HepG2 (cell line): ENCODE measurements at regions not wholly inside any gene's neighbourhood (a gene's known extent, or its start where the extent isn't known, plus 50 kb on each side); places are given as distances from the start of the nearest gene placed in this dataset.

ENCODE experiments used
- ATAC-seq: fragments of 200-7000 bp; cut with Tn5 transposase; 3 replicates; pipeline ENCODE4 v1.9.1; 2020; ENCODE audit warnings: mild to moderate bottlenecking, moderate library complexity
- BruUV-seq: library from RNA; stranded (reverse); fragments of 400-500 nt; replicated peaks from 2 replicates; lab custom pipeline; 2021; lab: Mats Ljungman, UMichigan
- CTCF ChIA-PET: fragments of 300-600 bp; formaldehyde crosslinking; extraction: SDS; loops from one replicate; lab custom pipeline; 2021; ENCODE audit warnings: low total read pairs, inconsistent platforms, low intra/inter-chr PET ratio; lab: Yijun Ruan, JAX
- POLR2A ChIA-PET: fragments of 350-600 bp; sonication (Branson Sonifier 250); formaldehyde crosslinking; loops from one replicate; lab custom pipeline; 2020; ENCODE audit warnings: antibody characterized with exemption, inconsistent platforms; lab: Yijun Ruan, JAX
- DNase-seq: peaks from one replicate; pipeline ENCODE4 v3.0.0-alpha.2; 2015; ENCODE audit warnings: low spot score
- FAIRE-seq: peaks from 3 replicates; lab custom pipeline; 2011; peaks lifted over from hg19 to GRCh38; lab: Jason Lieb, UNC
- H2AFZ ChIP-seq: one replicate; pipeline ENCODE4 v1.6.1; 2011; ENCODE audit warnings: low read length, inconsistent platforms
- H3K27ac ChIP-seq: fragments of 300-600 bp; 3 replicates; pipeline ENCODE4 v1.8.0; 2011; ENCODE audit warnings: mixed run types, mild to moderate bottlenecking, mixed read lengths, low read length, inconsistent platforms; ENCODE audit not compliant: insufficient read depth; ENCODE audit errors: extremely low read length
- H3K27me3 ChIP-seq, 2 experiments: fragments of 200-600 bp in 1 of 2; 2 replicates in 1 of 2; 3 replicates in 1 of 2; pipeline versions ENCODE4 v1.6.0 to v1.8.0; 2011; ENCODE audit warnings: low read length in 2 of 2, mild to moderate bottlenecking in 2 of 2, moderate library complexity in 2 of 2, inconsistent platforms in 1 of 2; ENCODE audit not compliant: insufficient read depth in 2 of 2, control insufficient read depth in 1 of 2
- H3K36me3 ChIP-seq, 2 experiments: fragments of 200-600 bp in 1 of 2; replicated peaks in 1 of 2; 2 replicates in 1 of 2; 3 replicates in 1 of 2; pipeline versions ENCODE4 v1.5.1 to v1.8.0; 2011; ENCODE audit warnings: low read length in 2 of 2, inconsistent platforms in 1 of 2; ENCODE audit not compliant: insufficient read depth in 2 of 2, control insufficient read depth in 1 of 2
- H3K4me1 ChIP-seq: 2 replicates; pipeline ENCODE4 v1.5.1; 2012; ENCODE audit warnings: low read length, inconsistent platforms; ENCODE audit not compliant: insufficient read depth
- H3K4me2 ChIP-seq: 2 replicates; pipeline ENCODE4 v1.6.0; 2011; ENCODE audit warnings: low read depth, low read length, inconsistent platforms
- H3K4me3 ChIP-seq, 3 experiments: fragments of 200-600 bp in 1 of 3; sonication (generic), shearing (Covaris generic) in 1 of 3; replicated peaks in 1 of 3; 2 replicates each; pipeline ENCODE4 v1.5.1; 2011 to 2016; ENCODE audit warnings: low read length in 3 of 3, inconsistent platforms in 2 of 3, low read depth in 2 of 3, mild to moderate bottlenecking in 2 of 3, control low read depth in 1 of 3, mixed read lengths in 1 of 3; ENCODE audit not compliant: insufficient read depth in 1 of 3
- H3K79me2 ChIP-seq: one replicate; pipeline ENCODE4 v1.6.1; 2011; ENCODE audit warnings: low read length, inconsistent platforms; ENCODE audit not compliant: insufficient read depth
- H3K9ac ChIP-seq: 2 replicates; pipeline ENCODE4 v1.6.0; 2011; ENCODE audit warnings: mild to moderate bottlenecking, low read depth, low read length, inconsistent platforms; ENCODE audit not compliant: insufficient read depth
- H3K9me3 ChIP-seq: 2 replicates; pipeline ENCODE4 v1.5.1; 2012; ENCODE audit warnings: mild to moderate bottlenecking, low read length
- H4K20me1 ChIP-seq: 2 replicates; pipeline ENCODE4 v1.6.0; 2011; ENCODE audit warnings: inconsistent platforms, mild to moderate bottlenecking, low read length, moderate library complexity; ENCODE audit not compliant: insufficient read depth
- CREB1 ChIP-seq, 2 experiments: fragments of 450-650 bp in 1 of 2; IDR thresholded peaks; 2 replicates each; pipeline ENCODE4 v1.6.1; 2016 to 2017; ENCODE audit warnings: control low read depth in 1 of 2, mild to moderate bottlenecking in 1 of 2, missing compliant biosample characterization in 1 of 2, missing genetic modification characterization in 1 of 2
- HDAC6 ChIP-seq: fragments of 200-600 bp; sonication (generic); IDR thresholded peaks from 2 replicates; pipeline ENCODE4 v1.7.0; 2017; ENCODE audit warnings: mild to moderate bottlenecking, antibody characterized with exemption, low read length, low read depth
- KLF15 ChIP-seq: sonication (generic); formaldehyde crosslinking; IDR thresholded peaks from 2 replicates; pipeline ENCODE4 v1.8.1; 2023; ENCODE audit warnings: borderline replicate concordance, mild to moderate bottlenecking, inconsistent platforms, missing genetic modification reagents, mixed read lengths
- KMT2A ChIP-seq: sonication (generic); formaldehyde crosslinking; IDR thresholded peaks from 2 replicates; pipeline ENCODE4 v1.4.0; 2020; ENCODE audit warnings: missing genetic modification reagents
- MZF1 ChIP-seq: sonication (generic); formaldehyde crosslinking; IDR thresholded peaks from 2 replicates; pipeline ENCODE4 v1.8.1; 2023; ENCODE audit warnings: mild to moderate bottlenecking, missing genetic modification reagents, borderline replicate concordance
- SCMH1 ChIP-seq: sonication (generic); formaldehyde crosslinking; IDR thresholded peaks from 2 replicates; pipeline ENCODE4 v1.9.0; 2021; ENCODE audit warnings: missing genetic modification reagents, mild to moderate bottlenecking, borderline replicate concordance
- ZBTB3 ChIP-seq: sonication (generic); formaldehyde crosslinking; IDR thresholded peaks from 2 replicates; pipeline ENCODE4 v1.4.0; 2020; ENCODE audit warnings: low read depth, mild to moderate bottlenecking, moderate library complexity, missing genetic modification reagents, borderline replicate concordance
- ZFY ChIP-seq: sonication (generic); formaldehyde crosslinking; IDR thresholded peaks from 2 replicates; pipeline ENCODE4 v1.4.0; 2020; ENCODE audit warnings: missing genetic modification reagents
- ZNF3 ChIP-seq: IDR thresholded peaks from 2 replicates; pipeline ENCODE4 v1.7.0; 2017; ENCODE audit warnings: inconsistent platforms
- ZNF839 ChIP-seq: sonication (generic); formaldehyde crosslinking; IDR thresholded peaks from 2 replicates; pipeline ENCODE4 v1.4.0; 2020; ENCODE audit warnings: missing genetic modification reagents, mild to moderate bottlenecking, borderline replicate concordance
- WGBS: methylation state at CpG from one replicate; pipeline ENCODE4 v1.1.6; 2017; ENCODE audit warnings: low lambda C conversion rate; 5-methylcytosine and 5-hydroxymethylcytosine counted together
- in situ Hi-C: cut with HindIII; loops from 2 replicates; pipeline ENCODE4 v1.10.0; 2017; ENCODE audit warnings: low pct_unique_long_range_greater_than_20kb; ENCODE audit not compliant: extremely low pct_ligation_motif_present
- intact Hi-C: fragments of 100-400 bp; cut with micrococcal nuclease; formaldehyde crosslinking; loops from one replicate; pipeline ENCODE4 v1.10.0; 2022; ENCODE audit not compliant: unreplicated experiment
- TF ChIP-seq, protein P1 (sequence below): sonication (generic); formaldehyde crosslinking; IDR thresholded peaks from 2 replicates; pipeline ENCODE4 v1.4.0; 2020; ENCODE audit warnings: low read depth, mild to moderate bottlenecking, missing genetic modification reagents
- TF ChIP-seq, protein P2 (sequence below): sonication (generic); formaldehyde crosslinking; IDR thresholded peaks from 2 replicates; pipeline ENCODE4 v1.4.0; 2020; ENCODE audit warnings: missing genetic modification reagents

DNA sequence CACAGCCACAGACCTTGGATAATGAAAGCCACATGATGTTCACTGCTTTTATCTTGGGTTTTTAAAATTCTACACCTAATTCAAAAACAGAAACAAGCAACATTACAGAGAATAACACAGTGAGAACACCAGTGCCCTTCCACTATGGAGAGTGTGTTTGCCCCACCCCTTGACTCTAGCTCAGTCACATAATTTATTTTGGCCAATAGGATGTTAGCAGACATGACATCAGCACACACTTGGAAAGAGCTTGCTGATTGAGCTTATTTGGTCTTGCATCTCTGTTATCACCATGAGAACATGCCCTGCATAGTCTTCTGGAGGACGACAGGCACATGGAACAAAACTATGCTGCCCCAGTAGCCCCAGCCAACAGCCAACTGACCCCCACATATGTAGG is 118.1 kb downstream of the HNRNPD start:
- Histone ChIP-seq H3K4me1 (no peaks in the 10 kb centered on the region), H3K4me2 (no peak overlapping the region), H2AFZ (no peak overlapping the region), H3K9ac (no peak overlapping the region), H4K20me1 (no peaks in the 10 kb centered on the region), H3K9me3 (no peaks in the 10 kb centered on the region), H3K27ac (no peak overlapping the region), H3K36me3 (no peaks in the 10 kb centered on the region), H3K79me2 (no peaks in the 10 kb centered on the region), H3K4me3 (no peak overlapping the region), H3K27me3 (no peaks in the 10 kb centered on the region; a peak in 1 of 5 replicates)
- CTCF ChIA-PET, result no interaction called here
- FAIRE-seq (no peak), DNase-seq (no peak), ATAC-seq (no peak)
- WGBS, result 0% methylated on average over 1 of the region's 1 CpG
- BruUV-seq, result no TSS peak
- TF ChIP-seq KLF15 (CRISPR knock-in tag), result no peak
- TF ChIP-seq MZF1, result no peak
- no peak for TF ChIP-seq ZFY (CRISPR knock-in tag)
- no peak for TF ChIP-seq CREB1 (IDR thresholded peaks at IDR 0.05)
- TF ChIP-seq CREB1 (CRISPR knock-in tag; IDR thresholded peaks at IDR 0.05), result no peak
- TF ChIP-seq ZNF3 (CRISPR knock-in tag), result no peak
- TF ChIP-seq, protein P1, sequence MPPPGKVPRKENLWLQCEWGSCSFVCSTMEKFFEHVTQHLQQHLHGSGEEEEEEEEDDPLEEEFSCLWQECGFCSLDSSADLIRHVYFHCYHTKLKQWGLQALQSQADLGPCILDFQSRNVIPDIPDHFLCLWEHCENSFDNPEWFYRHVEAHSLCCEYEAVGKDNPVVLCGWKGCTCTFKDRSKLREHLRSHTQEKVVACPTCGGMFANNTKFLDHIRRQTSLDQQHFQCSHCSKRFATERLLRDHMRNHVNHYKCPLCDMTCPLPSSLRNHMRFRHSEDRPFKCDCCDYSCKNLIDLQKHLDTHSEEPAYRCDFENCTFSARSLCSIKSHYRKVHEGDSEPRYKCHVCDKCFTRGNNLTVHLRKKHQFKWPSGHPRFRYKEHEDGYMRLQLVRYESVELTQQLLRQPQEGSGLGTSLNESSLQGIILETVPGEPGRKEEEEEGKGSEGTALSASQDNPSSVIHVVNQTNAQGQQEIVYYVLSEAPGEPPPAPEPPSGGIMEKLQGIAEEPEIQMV (CRISPR knock-in tag), result no peak
- no peak for TF ChIP-seq HDAC6
- TF ChIP-seq ZNF839, result no peak
- no peak for TF ChIP-seq KMT2A (CRISPR knock-in tag)
- no peak for TF ChIP-seq SCMH1 (CRISPR knock-in tag)
- TF ChIP-seq, protein P2, sequence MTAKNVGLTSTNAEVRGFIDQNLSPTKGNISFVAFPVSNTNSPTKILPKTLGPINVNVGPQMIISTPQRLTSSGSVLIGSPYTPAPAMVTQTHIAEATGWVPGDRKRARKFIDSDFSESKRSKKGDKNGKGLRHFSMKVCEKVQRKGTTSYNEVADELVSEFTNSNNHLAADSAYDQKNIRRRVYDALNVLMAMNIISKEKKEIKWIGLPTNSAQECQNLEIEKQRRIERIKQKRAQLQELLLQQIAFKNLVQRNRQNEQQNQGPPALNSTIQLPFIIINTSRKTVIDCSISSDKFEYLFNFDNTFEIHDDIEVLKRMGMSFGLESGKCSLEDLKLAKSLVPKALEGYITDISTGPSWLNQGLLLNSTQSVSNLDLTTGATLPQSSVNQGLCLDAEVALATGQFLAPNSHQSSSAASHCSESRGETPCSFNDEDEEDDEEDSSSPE (CRISPR knock-in tag), result no peak
- no peak for TF ChIP-seq ZBTB3 (CRISPR knock-in tag)
- POLR2A ChIA-PET, result no interaction called here
- intact Hi-C loops, result no loop called here
- in situ Hi-C loops, result no loop called here
